ENCODE measurements at regions not wholly inside any gene's neighbourhood (a gene's known extent, or its start where the extent isn't known, plus 50 kb on each side); places are given as distances from the start of the nearest gene placed in this dataset.

DNA sequence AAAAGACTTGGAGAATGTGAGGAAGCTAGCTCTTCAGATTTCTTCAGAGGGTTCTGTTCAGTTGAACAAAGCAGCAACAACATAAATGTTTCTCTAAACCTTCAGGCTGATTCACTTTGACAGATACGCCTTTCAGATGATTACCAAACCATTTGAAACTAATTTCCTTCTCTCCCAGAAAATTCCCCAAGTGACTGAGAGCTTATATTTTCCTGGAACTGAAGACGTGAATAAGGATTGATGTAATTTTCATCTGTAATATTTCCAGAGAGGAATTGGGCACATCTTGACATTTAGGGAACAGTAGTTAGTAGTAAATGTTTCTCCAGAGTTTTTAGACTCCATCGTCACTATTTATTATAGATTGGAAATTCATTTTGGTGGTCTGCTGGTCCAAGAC lies 108.6 kb upstream of the AADACL2 start:
- TF ChIP-seq, protein P1, sequence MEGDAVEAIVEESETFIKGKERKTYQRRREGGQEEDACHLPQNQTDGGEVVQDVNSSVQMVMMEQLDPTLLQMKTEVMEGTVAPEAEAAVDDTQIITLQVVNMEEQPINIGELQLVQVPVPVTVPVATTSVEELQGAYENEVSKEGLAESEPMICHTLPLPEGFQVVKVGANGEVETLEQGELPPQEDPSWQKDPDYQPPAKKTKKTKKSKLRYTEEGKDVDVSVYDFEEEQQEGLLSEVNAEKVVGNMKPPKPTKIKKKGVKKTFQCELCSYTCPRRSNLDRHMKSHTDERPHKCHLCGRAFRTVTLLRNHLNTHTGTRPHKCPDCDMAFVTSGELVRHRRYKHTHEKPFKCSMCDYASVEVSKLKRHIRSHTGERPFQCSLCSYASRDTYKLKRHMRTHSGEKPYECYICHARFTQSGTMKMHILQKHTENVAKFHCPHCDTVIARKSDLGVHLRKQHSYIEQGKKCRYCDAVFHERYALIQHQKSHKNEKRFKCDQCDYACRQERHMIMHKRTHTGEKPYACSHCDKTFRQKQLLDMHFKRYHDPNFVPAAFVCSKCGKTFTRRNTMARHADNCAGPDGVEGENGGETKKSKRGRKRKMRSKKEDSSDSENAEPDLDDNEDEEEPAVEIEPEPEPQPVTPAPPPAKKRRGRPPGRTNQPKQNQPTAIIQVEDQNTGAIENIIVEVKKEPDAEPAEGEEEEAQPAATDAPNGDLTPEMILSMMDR (IDR thresholded peaks at IDR 0.05; ENCODE audit: borderline replicate concordance, extremely low read depth, low read length, poor library complexity, severe bottlenecking), result no peak
- no peak for TF ChIP-seq EZH2 (IDR thresholded peaks at IDR 0.05; ENCODE audit: borderline replicate concordance, low read depth, low read length, severe bottlenecking)

All from DND-41 (cell line).